Immature natural killer cell (primary cell): ENCODE measurements at regions not wholly inside any gene's neighbourhood (a gene's known extent, or its start where the extent isn't known, plus 50 kb on each side); places are given as distances from the start of the nearest gene placed in this dataset.

ENCODE experiments used
- DNase-seq, 3 donors: peaks; one replicate each; pipeline ENCODE4 v3.0.0; 2022; ENCODE audit warnings: mixed read lengths in 1 of 3
- H3K27ac Mint-ChIP-seq, 6 donors: one replicate each; pipeline ENCODE4 v1.8.0; 2020; ENCODE audit warnings: mixed read lengths in 6 of 6, mild to moderate bottlenecking in 5 of 6, inconsistent platforms in 4 of 6, moderate library complexity in 3 of 6
- H3K27me3 Mint-ChIP-seq, 3 donors: one replicate each; pipeline ENCODE4 v1.8.0; 2020 to 2021; ENCODE audit warnings: low read depth in 3 of 3, mild to moderate bottlenecking in 3 of 3, mixed read lengths in 3 of 3, moderate library complexity in 3 of 3, inconsistent platforms in 1 of 3
- H3K36me3 Mint-ChIP-seq, 3 donors: one replicate each; pipeline ENCODE4 v1.8.0; 2020; ENCODE audit warnings: mixed read lengths in 3 of 3, inconsistent platforms in 2 of 3, mild to moderate bottlenecking in 2 of 3
- H3K4me1 Mint-ChIP-seq, 2 donors: one replicate each; pipeline ENCODE4 v1.8.0; 2020; ENCODE audit warnings: inconsistent platforms in 2 of 2, mild to moderate bottlenecking in 2 of 2, mixed read lengths in 2 of 2, moderate library complexity in 1 of 2
- H3K4me3 Mint-ChIP-seq, 5 donors: one replicate each; pipeline ENCODE4 v1.8.0; 2020; ENCODE audit warnings: mild to moderate bottlenecking in 5 of 5, mixed read lengths in 5 of 5, inconsistent platforms in 3 of 5, moderate library complexity in 3 of 5
- H3K9me3 Mint-ChIP-seq, 6 donors: one replicate each; pipeline ENCODE4 v1.8.0; 2020; ENCODE audit warnings: mild to moderate bottlenecking in 6 of 6, mixed read lengths in 6 of 6, inconsistent platforms in 4 of 6, moderate library complexity in 3 of 6

DNA sequence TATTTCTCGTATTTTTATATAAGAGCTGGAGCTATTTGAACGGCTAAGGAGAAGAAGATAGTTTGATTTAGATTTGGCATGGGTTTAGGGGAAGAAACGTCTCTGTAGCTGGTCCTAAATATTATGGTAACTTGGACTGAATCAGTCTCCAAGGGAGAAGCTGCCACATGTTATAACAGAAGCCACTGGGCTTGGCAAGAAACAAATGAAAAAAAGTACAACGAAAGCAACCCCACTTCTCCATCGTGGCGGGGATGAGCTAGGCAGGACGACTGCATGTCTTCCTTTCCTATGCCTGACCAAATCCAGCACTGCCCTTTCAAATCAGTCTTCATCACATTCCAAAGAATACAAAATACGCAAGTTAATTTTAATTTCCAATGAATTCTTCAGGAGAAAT, 196.7 kb upstream of the KLF14 start:
- DNase-seq: no peak
- Mint-ChIP-seq H3K9me3 (no peaks in the 10 kb centered on the region), H3K27ac (peak overlapping the region in 5 of 6 donors; percentile 14 to 65 (median 19)), H3K27me3 (peaks cover 1 to 24% (median 9%) of the 10 kb centered on the region in 3 donors), H3K4me3 (no peak overlapping the region), H3K4me1 (peaks cover 47 to 73% of the 10 kb centered on the region in 2 donors), H3K36me3 (peaks cover 0 to 10% (median 6%) of the 10 kb centered on the region in 3 donors)

DNA sequence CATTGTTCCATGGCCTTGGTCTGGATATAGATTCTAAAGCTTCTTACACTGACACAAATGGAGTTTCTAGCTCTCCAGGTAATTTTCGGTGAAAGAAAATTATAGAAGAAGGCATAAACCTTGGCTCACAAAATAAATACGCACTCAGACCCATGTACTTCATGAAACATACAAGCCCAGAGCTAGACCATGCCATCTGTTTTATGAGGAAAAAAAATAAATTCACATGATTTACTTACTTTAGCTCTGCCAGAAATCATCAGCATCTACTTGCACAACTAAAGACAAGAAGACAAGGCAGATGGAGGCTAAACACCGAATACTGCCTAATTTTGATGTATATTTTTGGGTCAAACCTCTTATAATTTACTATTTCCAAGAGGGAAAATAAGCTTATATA, 197.4 kb upstream of the KLF14 start:
- DNase-seq: no peak
- Mint-ChIP-seq H3K27ac (peak overlapping the region in 2 of 6 donors; percentile 47 to 62), H3K27me3 (peaks cover 1 to 23% (median 12%) of the 10 kb centered on the region in 3 donors), H3K9me3 (no peaks in the 10 kb centered on the region), H3K4me1 (peaks cover 46 to 73% of the 10 kb centered on the region in 2 donors), H3K4me3 (no peak overlapping the region), H3K36me3 (peaks cover 0 to 10% (median 7%) of the 10 kb centered on the region in 3 donors)

GRCh38 chr7:130932088-130932487, 198.1 kb upstream of the KLF14 start:
- no peak overlapping the region for H3K4me3 Mint-ChIP-seq
- H3K36me3 Mint-ChIP-seq: peaks cover 0 to 10% (median 7%) of the 10 kb centered on the region in 3 donors
- no peak for DNase-seq
- H3K9me3 Mint-ChIP-seq: no peaks in the 10 kb centered on the region
- H3K27ac Mint-ChIP-seq: peak overlapping the region in 1 of 6 donors; percentile 35
- peaks cover 46 to 73% of the 10 kb centered on the region in 2 donors for H3K4me1 Mint-ChIP-seq
- H3K27me3 Mint-ChIP-seq: peaks cover 1 to 23% (median 9%) of the 10 kb centered on the region in 3 donors

GRCh38 chr7:130932667-130933432, 198.8 kb upstream of the KLF14 start:
- DNase-seq: no peak
- H3K36me3 Mint-ChIP-seq: peaks cover 0 to 10% (median 7%) of the 10 kb centered on the region in 3 donors
- H3K4me3 Mint-ChIP-seq: no peak overlapping the region
- peaks cover 42 to 69% of the 10 kb centered on the region in 2 donors for H3K4me1 Mint-ChIP-seq
- peaks cover 0 to 18% (median 8%) of the 10 kb centered on the region in 3 donors for H3K27me3 Mint-ChIP-seq
- H3K9me3 Mint-ChIP-seq: no peaks in the 10 kb centered on the region
- peak overlapping the region in 1 of 6 donors; percentile 17 for H3K27ac Mint-ChIP-seq

- Mint-ChIP-seq H3K4me1 (peaks cover 43 to 72% of the 10 kb centered on the region in 2 donors), H3K27me3 (peaks cover 0 to 22% (median 13%) of the 10 kb centered on the region in 3 donors), H3K4me3 (no peak overlapping the region), H3K27ac (peak overlapping the region in 2 of 6 donors; percentile 65 to 66), H3K36me3 (peaks cover 0 to 10% (median 7%) of the 10 kb centered on the region in 3 donors), H3K9me3 (no peaks in the 10 kb centered on the region)
- DNase-seq: no peak
Observed at GRCh38 chr7:130933919-130934318, 199.9 kb upstream of the KLF14 start.

DNA sequence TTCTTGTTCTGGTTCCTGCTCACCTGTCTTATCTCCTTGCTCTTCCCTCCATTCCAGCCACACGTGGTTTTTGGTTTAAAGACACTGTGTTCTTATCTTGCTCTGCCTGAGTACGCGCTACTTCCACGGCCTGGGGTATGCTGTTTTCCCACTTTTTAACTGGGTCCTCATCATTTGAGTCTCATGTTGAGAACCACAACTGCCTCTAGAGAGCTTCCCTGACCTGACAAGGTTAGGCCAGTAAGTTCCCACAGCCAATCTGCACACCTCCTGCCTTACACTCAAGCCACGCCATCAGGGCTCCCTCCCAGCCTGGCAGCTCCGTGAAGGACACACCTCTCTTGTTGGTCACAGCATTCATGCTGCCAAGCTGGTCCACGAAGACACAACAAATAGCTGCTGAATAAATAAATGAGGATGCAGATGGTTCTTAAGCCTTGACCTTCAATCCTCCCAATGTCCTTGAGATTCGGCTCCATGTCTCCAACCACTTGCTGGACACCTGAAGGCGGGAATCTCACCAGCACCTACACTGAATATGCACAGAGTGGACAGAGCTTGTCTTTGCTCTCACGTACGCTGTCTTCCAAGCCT, 201.7 kb upstream of the KLF14 start:
- no peak for DNase-seq
- Mint-ChIP-seq H3K27ac (peak overlapping the region in 5 of 6 donors; percentile 7 to 54 (median 41)), H3K4me3 (no peak overlapping the region), H3K4me1 (peaks cover 52 to 75% of the 10 kb centered on the region in 2 donors), H3K27me3 (peaks cover 0 to 25% (median 15%) of the 10 kb centered on the region in 3 donors), H3K9me3 (no peaks in the 10 kb centered on the region), H3K36me3 (peaks cover 0 to 10% (median 7%) of the 10 kb centered on the region in 3 donors)

GRCh38 chr7:130936202-130936931, 202.4 kb upstream of the KLF14 start:
- Mint-ChIP-seq H3K4me3 (no peak overlapping the region), H3K36me3 (peaks cover 0 to 10% (median 7%) of the 10 kb centered on the region in 3 donors), H3K27me3 (peaks cover 2 to 31% (median 15%) of the 10 kb centered on the region in 3 donors), H3K4me1 (peaks cover 58 to 75% of the 10 kb centered on the region in 2 donors), H3K9me3 (no peaks in the 10 kb centered on the region), H3K27ac (peak overlapping the region; percentile 17 to 86 (median 50))
- DNase-seq: no peak

GRCh38 chr7:130937016-130937415, 203.0 kb upstream of the KLF14 start:
- Mint-ChIP-seq H3K36me3 (peaks cover 0 to 10% (median 7%) of the 10 kb centered on the region in 3 donors), H3K4me3 (no peak overlapping the region), H3K27ac (peak overlapping the region in 5 of 6 donors; percentile 17 to 86 (median 49)), H3K27me3 (peaks cover 2 to 34% (median 15%) of the 10 kb centered on the region in 3 donors), H3K4me1 (peaks cover 65 to 81% of the 10 kb centered on the region in 2 donors), H3K9me3 (no peaks in the 10 kb centered on the region)
- no peak for DNase-seq

GRCh38 chr7:130937830-130938229, 203.8 kb upstream of the KLF14 start:
- peak overlapping the region; percentile 57 to 88 (median 86) for H3K27ac Mint-ChIP-seq
- no peaks in the 10 kb centered on the region for H3K9me3 Mint-ChIP-seq
- DNase-seq: no peak
- peaks cover 0 to 10% (median 7%) of the 10 kb centered on the region in 3 donors for H3K36me3 Mint-ChIP-seq
- peaks cover 73 to 88% of the 10 kb centered on the region in 2 donors for H3K4me1 Mint-ChIP-seq
- H3K27me3 Mint-ChIP-seq: peaks cover 2 to 36% (median 18%) of the 10 kb centered on the region in 3 donors
- H3K4me3 Mint-ChIP-seq: peak overlapping the region in 2 of 5 donors; percentile 44 to 60

- H3K4me3 Mint-ChIP-seq: peak overlapping the region in 4 of 5 donors; percentile 6 to 60 (median 51)
- no peaks in the 10 kb centered on the region for H3K9me3 Mint-ChIP-seq
- peak; percentile 42 to 73 (median 46) for DNase-seq
- peak overlapping the region; percentile 57 to 88 (median 86) for H3K27ac Mint-ChIP-seq
- H3K36me3 Mint-ChIP-seq: peaks cover 0 to 10% (median 7%) of the 10 kb centered on the region in 3 donors
- peaks cover 80 to 88% of the 10 kb centered on the region in 2 donors for H3K4me1 Mint-ChIP-seq
- H3K27me3 Mint-ChIP-seq: peaks cover 2 to 39% (median 18%) of the 10 kb centered on the region in 3 donors
Observed at GRCh38 chr7:130938661-130939060, 204.7 kb upstream of the KLF14 start.

- peak overlapping the region; percentile 4 to 86 (median 61) for H3K27ac Mint-ChIP-seq
Observed at GRCh38 chr7:130939321-130940095, 205.5 kb upstream of the KLF14 start.

DNA sequence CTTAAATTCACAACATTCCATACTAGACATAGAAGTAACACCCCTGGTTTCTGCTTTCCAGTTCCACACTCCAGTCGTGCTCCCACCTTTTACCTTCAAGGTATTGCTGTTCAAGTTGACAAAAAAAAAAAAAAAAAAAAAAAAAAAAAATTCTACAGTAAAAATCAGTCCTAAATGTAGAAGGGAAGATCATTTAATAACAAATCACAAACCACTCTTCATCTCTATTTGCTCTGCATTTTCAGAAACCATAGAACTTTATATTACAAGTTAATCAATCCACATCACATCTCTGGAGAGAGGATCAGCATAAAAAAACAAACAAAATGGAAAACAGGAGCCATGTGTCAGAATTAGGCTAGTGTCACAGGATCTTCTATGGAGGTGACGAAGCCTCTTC, 206.3 kb upstream of the KLF14 start:
- Mint-ChIP-seq H3K36me3 (peaks cover 0 to 4% (median 4%) of the 10 kb centered on the region in 3 donors), H3K9me3 (no peaks in the 10 kb centered on the region), H3K27ac (peak overlapping the region; percentile 18 to 86 (median 70)), H3K27me3 (peaks cover 2 to 37% (median 18%) of the 10 kb centered on the region in 3 donors), H3K4me3 (peak overlapping the region in 4 of 5 donors; percentile 1 to 79 (median 42)), H3K4me1 (peaks cover 75 to 96% of the 10 kb centered on the region in 2 donors)
- DNase-seq: no peak

More at GRCh38 chr7:130939321-130940095, 205.5 kb upstream of the KLF14 start:
- no peak for DNase-seq
- Mint-ChIP-seq H3K36me3 (peaks cover 0 to 7% (median 7%) of the 10 kb centered on the region in 3 donors), H3K4me1 (peaks cover 77 to 90% of the 10 kb centered on the region in 2 donors), H3K27me3 (peaks cover 2 to 40% (median 18%) of the 10 kb centered on the region in 3 donors), H3K4me3 (peak overlapping the region in 4 of 5 donors; percentile 1 to 66 (median 6)), H3K9me3 (no peaks in the 10 kb centered on the region)
